D721Med (cell line): ENCODE measurements at regions not wholly inside any gene's neighbourhood (a gene's known extent, or its start where the extent isn't known, plus 50 kb on each side); places are given as distances from the start of the nearest gene placed in this dataset.

Experiments used
- DNase-seq: peaks from one replicate; pipeline ENCODE4 v3.0.0; 2011; ENCODE audit warnings: low spot score; ENCODE audit not compliant: insufficient read length
- FAIRE-seq: peaks from 2 replicates; lab custom pipeline; 2011; peaks lifted over from hg19 to GRCh38; lab: Jason Lieb, UNC
- TF ChIP-seq, protein P1 (sequence below): IDR thresholded peaks from 2 replicates; pipeline ENCODE4 v1.5.1; 2012; ENCODE audit warnings: mild to moderate bottlenecking, control low read depth; ENCODE audit not compliant: insufficient read depth; ENCODE audit errors: missing control alignments

DNA sequence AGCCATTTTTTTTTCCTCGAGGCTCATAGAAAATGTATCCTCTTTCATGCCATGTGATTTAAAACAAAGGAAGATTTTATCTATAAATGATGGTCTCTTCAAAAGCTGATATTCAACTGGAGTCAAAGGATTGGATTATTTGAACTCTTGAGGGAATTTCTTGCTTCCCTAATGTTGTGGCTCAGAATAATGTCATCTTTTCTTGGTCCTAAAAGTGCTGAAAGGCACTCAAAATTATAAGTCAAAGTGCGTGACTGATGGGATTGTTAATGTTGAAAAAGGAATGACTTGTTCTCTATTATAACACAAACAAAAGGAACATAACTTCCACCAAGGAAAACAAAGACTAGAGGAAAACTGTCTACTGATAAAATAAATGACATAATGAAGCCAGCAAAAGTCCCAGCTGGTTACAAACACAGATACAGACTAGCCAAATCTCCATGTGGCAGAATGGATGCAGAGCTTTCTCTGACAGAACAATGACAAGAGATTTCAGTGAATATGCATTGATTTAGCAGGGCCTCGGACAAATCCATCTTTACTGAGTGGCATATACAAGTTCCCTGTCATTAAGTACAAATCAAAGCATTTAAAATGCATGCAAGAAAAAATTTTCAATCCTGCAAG, 552.6 kb downstream of the GBA3 start:
- FAIRE-seq (no peak), DNase-seq (no peak)
- TF ChIP-seq, protein P1, sequence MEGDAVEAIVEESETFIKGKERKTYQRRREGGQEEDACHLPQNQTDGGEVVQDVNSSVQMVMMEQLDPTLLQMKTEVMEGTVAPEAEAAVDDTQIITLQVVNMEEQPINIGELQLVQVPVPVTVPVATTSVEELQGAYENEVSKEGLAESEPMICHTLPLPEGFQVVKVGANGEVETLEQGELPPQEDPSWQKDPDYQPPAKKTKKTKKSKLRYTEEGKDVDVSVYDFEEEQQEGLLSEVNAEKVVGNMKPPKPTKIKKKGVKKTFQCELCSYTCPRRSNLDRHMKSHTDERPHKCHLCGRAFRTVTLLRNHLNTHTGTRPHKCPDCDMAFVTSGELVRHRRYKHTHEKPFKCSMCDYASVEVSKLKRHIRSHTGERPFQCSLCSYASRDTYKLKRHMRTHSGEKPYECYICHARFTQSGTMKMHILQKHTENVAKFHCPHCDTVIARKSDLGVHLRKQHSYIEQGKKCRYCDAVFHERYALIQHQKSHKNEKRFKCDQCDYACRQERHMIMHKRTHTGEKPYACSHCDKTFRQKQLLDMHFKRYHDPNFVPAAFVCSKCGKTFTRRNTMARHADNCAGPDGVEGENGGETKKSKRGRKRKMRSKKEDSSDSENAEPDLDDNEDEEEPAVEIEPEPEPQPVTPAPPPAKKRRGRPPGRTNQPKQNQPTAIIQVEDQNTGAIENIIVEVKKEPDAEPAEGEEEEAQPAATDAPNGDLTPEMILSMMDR = no peak

DNA sequence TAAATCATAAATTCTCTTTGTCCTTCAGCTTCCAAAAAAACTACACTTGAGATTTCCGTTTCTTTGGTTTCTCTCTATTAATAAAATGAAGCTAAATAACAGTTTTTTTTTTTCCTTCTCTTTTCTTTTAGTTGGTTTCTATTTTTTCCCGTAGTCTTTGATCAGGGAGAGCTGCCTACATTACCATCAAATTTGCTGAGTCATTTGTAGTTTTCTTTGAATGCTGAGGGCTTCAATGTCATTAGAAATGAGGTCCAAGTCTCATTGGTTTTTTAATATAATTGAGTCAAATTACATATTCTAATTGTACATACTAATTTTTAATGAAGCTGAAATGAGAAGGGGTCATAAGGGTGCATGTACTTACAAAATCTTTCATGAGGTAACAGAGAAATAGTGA, 550.2 kb downstream of the GBA3 start:
- TF ChIP-seq, protein P1 = no peak
- FAIRE-seq (no peak), DNase-seq (no peak)

DNA sequence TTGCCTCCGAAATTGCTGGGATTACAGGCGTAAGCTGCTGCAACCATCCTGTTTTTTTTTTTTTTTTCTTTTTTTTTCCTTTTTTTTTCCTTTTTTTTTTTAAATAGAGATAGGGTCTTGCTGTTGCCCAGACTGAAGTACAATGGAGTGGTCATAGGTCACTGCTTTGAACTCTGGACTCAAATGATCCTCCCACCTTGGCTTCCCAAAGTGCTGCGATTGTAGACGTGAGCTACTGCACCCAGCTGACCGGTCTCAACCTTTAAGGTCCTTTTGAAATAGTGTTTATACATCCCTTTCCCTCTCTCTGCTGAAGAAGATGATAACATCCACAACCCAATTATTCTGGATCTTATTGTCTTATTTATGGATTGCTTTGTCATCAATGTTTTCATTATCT, 548.7 kb downstream of the GBA3 start:
- TF ChIP-seq, protein P1 = no peak
- FAIRE-seq = no peak
- no peak for DNase-seq

DNA sequence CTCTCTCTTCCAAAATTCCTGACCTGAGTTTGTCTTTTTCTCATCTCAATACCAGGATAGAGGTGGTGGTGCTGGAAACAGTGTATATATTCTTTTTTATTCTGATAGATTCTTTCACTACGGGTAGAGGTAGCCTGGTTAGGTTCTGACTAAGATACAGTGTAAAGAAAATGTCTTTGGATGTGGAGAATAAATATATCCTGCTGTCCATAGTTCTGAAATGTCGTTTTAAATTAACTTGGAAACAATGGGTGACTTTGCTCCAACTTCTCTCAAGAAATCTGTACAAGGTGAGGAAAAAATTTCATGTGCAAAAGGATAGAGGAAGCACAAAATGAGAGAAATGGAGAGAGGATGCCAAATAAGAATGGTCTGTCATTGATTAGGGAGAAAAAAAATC, 546.1 kb downstream of the GBA3 start:
- FAIRE-seq (no peak), DNase-seq (no peak)
- TF ChIP-seq, protein P1 = no peak

DNA sequence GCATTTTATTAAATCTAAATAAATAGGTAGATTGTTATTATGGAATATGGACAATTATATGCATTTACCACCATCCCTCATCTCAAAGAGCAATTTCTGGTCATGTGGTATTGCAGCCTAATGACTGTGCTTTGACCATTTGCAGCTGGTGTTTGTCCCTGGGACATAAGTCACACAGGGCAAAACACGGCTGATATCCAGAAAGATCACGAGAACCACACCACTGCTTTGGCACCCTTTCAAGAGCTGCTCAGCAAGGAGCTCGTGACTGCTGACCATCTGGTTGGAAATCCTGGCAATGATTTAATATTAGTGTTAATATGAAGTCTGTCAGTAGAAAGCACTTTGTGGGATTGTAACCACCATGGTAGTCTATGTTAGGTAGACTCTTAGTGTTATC, 545.0 kb downstream of the GBA3 start:
- TF ChIP-seq, protein P1 = no peak
- no peak for FAIRE-seq
- no peak for DNase-seq

DNA sequence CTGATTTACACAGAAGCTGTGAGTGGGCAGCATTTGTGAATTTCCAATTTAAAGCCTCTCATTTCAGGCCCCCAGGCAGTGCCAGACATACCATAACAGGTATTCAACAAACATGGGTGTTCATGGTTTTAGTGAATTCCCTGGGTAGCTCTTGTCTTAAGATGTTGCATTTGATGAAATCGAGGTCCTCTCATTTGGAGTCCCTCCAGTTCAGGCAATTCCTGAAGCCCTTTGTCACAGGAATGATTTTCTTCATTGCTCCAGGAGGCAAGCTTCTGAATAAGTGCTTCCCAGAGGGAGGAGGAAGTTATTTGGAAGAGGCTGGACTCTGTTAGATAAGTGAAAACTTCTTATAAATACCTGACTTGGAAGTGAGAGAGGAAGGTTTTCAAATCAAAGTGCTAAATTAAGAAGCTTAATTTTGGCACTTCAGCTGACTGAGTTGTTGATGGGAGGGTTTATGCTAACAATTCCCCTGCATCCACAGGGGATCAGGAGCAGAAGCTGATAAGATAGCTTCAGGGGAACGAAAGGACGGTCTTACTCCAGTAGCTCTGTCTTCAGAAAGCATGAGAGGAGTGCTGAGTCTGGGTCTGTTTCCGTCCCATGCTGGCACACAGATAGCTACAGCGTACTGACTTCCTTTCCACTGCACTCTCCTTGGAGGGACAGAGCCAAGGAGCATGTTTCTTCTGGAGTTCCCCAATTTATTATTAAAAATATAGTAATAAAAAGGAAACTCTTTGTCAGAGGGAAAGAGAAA, 543.1 kb downstream of the GBA3 start:
- DNase-seq = no peak
- TF ChIP-seq, protein P1 = no peak
- no peak for FAIRE-seq

DNA sequence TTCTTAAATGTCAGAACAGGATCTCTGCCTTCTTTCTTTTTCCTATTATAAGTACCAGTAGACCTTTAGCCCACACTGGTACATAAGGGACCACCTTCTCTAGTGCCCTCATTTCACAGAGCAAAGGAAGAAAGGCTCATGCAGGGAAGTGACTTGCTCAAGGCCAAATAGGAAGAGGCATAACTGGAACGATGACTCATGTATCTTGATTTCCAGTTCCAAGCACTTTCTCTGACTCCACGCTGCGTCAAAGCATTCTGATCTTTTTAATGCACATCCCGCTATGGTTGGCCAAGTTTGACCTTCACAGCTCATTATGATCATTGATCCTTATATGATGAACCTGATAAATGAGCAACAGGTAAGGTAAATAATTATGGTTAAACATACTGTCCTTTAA, 542.0 kb downstream of the GBA3 start:
- FAIRE-seq (no peak), DNase-seq (no peak)
- TF ChIP-seq, protein P1 = no peak
